HG03045 (cell line): ENCODE measurements at regions not wholly inside any gene's neighbourhood (a gene's known extent, or its start where the extent isn't known, plus 50 kb on each side); places are given as distances from the start of the nearest gene placed in this dataset.
"Not testable (repeated sequence)": the region's sequence is repeated elsewhere in the genome, so short reads cannot be mapped to it uniquely, and the experiment has no call there.

ENCODE experiments used
- ATAC-seq: cut with Tn5 transposase; IDR thresholded peaks from one replicate; pipeline ENCODE4 v1.9.1; 2021; ENCODE audit warnings: mild to moderate bottlenecking, moderate library complexity; ENCODE audit not compliant: unreplicated experiment

- ATAC-seq: no peak
Measured at GRCh38 chr3:15903164-15903563, 105.4 kb upstream of the ANKRD28 start.

- ATAC-seq: no peak
Measured at GRCh38 chr3:15903759-15904720, 106.3 kb upstream of the ANKRD28 start.

GRCh38 chr3:15905041-15905440 lies 107.3 kb upstream of the ANKRD28 start:
- no peak for ATAC-seq

GRCh38 chr3:15907403-15907802 lies 109.6 kb upstream of the ANKRD28 start:
- ATAC-seq: not testable (repeated sequence)

- no peak for ATAC-seq
Measured at GRCh38 chr3:15918988-15919387, 121.2 kb upstream of the ANKRD28 start.

- no peak for ATAC-seq
Measured at GRCh38 chr3:15919971-15920370, 122.2 kb upstream of the ANKRD28 start.

GRCh38 chr3:15923640-15924405 lies 126.0 kb upstream of the ANKRD28 start:
- no peak for ATAC-seq

- ATAC-seq: no peak
Measured at GRCh38 chr3:15924914-15925313, 127.1 kb upstream of the ANKRD28 start.

GRCh38 chr3:15926871-15927270 lies 129.1 kb upstream of the ANKRD28 start:
- no peak for ATAC-seq

GRCh38 chr3:15927969-15928368 lies 130.2 kb upstream of the ANKRD28 start:
- no peak for ATAC-seq

- no peak for ATAC-seq
Measured at GRCh38 chr3:15929944-15930571, 132.3 kb upstream of the ANKRD28 start.

GRCh38 chr3:15932348-15933300 lies 134.8 kb upstream of the ANKRD28 start:
- ATAC-seq: no peak

GRCh38 chr3:15933439-15934139 lies 135.8 kb upstream of the ANKRD28 start:
- no peak for ATAC-seq

- no peak for ATAC-seq
Measured at GRCh38 chr3:15934389-15935195, 136.8 kb upstream of the ANKRD28 start.

- ATAC-seq: no peak
Measured at GRCh38 chr3:15936312-15936711, 138.5 kb upstream of the ANKRD28 start.

- no peak for ATAC-seq
Measured at GRCh38 chr3:15940641-15941040, 142.9 kb upstream of the ANKRD28 start.

- ATAC-seq: not testable (repeated sequence)
Measured at GRCh38 chr3:15941457-15941856, 143.7 kb upstream of the ANKRD28 start.

GRCh38 chr3:15941958-15942357 lies 144.2 kb upstream of the ANKRD28 start:
- ATAC-seq: no peak

GRCh38 chr3:15942462-15942861 lies 144.7 kb upstream of the ANKRD28 start:
- no peak for ATAC-seq
